Calu3 (cell line): ENCODE measurements at regions not wholly inside any gene's neighbourhood (a gene's known extent, or its start where the extent isn't known, plus 50 kb on each side); places are given as distances from the start of the nearest gene placed in this dataset.

Source experiments
- BruUV-seq: library from RNA; stranded (reverse); fragments of 400-500 nt; replicated peaks from 2 replicates; lab custom pipeline; 2021; lab: Mats Ljungman, UMichigan
- CTCF ChIA-PET: fragments of 300-600 bp; sonication (Branson Sonifier 250); formaldehyde crosslinking; loops from one replicate; lab custom pipeline; 2022; ENCODE audit warnings: antibody characterized with exemption; lab: Charles Lee
- DNase-seq: peaks from one replicate; pipeline ENCODE4 v3.0.0; 2022
- H3K27ac Mint-ChIP-seq: one replicate; pipeline ENCODE4 v1.8.0; 2022; ENCODE audit warnings: mixed read lengths; ENCODE audit not compliant: unreplicated experiment
- H3K27me3 Mint-ChIP-seq: one replicate; pipeline ENCODE4 v1.8.0; 2022; ENCODE audit warnings: mixed read lengths; ENCODE audit not compliant: unreplicated experiment
- H3K36me3 Mint-ChIP-seq: one replicate; pipeline ENCODE4 v1.8.0; 2022; ENCODE audit warnings: mild to moderate bottlenecking, moderate library complexity, mixed read lengths; ENCODE audit not compliant: insufficient read depth, unreplicated experiment
- H3K4me1 Mint-ChIP-seq: one replicate; pipeline ENCODE4 v1.8.0; 2022; ENCODE audit warnings: mild to moderate bottlenecking, low read depth, mixed read lengths; ENCODE audit not compliant: unreplicated experiment
- H3K4me3 Mint-ChIP-seq: one replicate; pipeline ENCODE4 v1.8.0; 2022; ENCODE audit warnings: mild to moderate bottlenecking, low read depth, moderate library complexity, mixed read lengths; ENCODE audit not compliant: unreplicated experiment
- H3K9me3 Mint-ChIP-seq: one replicate; pipeline ENCODE4 v1.8.0; 2022; ENCODE audit warnings: low read depth, mixed read lengths; ENCODE audit not compliant: unreplicated experiment
- intact Hi-C: fragments of 100-400 bp; cut with micrococcal nuclease; formaldehyde crosslinking; loops from one replicate; pipeline ENCODE4 v1.10.0; 2022; ENCODE audit not compliant: unreplicated experiment
- TF ChIP-seq, protein P1 (sequence below): fragments of 200-600 bp; IDR thresholded peaks from one replicate; pipeline ENCODE4 v1.8.0; 2022; ENCODE audit warnings: antibody characterized with exemption; ENCODE audit not compliant: unreplicated experiment

GRCh38 chr11:23283666-23284065 is 423.4 kb upstream of the CCDC179 start:
- Mint-ChIP-seq H3K36me3 (no peaks in the 10 kb centered on the region), H3K4me3 (no peak overlapping the region), H3K27ac (no peak overlapping the region), H3K4me1 (no peaks in the 10 kb centered on the region), H3K9me3 (no peaks in the 10 kb centered on the region), H3K27me3 (no peaks in the 10 kb centered on the region)
- CTCF ChIA-PET = no interaction called here
- BruUV-seq = no TSS peak
- intact Hi-C loops = no loop called here
- DNase-seq = no peak
- TF ChIP-seq, protein P1, sequence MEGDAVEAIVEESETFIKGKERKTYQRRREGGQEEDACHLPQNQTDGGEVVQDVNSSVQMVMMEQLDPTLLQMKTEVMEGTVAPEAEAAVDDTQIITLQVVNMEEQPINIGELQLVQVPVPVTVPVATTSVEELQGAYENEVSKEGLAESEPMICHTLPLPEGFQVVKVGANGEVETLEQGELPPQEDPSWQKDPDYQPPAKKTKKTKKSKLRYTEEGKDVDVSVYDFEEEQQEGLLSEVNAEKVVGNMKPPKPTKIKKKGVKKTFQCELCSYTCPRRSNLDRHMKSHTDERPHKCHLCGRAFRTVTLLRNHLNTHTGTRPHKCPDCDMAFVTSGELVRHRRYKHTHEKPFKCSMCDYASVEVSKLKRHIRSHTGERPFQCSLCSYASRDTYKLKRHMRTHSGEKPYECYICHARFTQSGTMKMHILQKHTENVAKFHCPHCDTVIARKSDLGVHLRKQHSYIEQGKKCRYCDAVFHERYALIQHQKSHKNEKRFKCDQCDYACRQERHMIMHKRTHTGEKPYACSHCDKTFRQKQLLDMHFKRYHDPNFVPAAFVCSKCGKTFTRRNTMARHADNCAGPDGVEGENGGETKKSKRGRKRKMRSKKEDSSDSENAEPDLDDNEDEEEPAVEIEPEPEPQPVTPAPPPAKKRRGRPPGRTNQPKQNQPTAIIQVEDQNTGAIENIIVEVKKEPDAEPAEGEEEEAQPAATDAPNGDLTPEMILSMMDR = no peak

GRCh38 chr11:23284631-23285030 is 424.4 kb upstream of the CCDC179 start:
- Mint-ChIP-seq H3K4me1 (no peaks in the 10 kb centered on the region), H3K27me3 (no peaks in the 10 kb centered on the region), H3K27ac (no peak overlapping the region), H3K36me3 (no peaks in the 10 kb centered on the region), H3K9me3 (no peaks in the 10 kb centered on the region), H3K4me3 (no peak overlapping the region)
- CTCF ChIA-PET = no interaction called here
- TF ChIP-seq, protein P1 = no peak
- DNase-seq = no peak
- no TSS peak for BruUV-seq
- intact Hi-C loops = no loop called here

- H3K4me3 Mint-ChIP-seq = no peak overlapping the region
- intact Hi-C loops = no loop called here
- no peaks in the 10 kb centered on the region for H3K4me1 Mint-ChIP-seq
- H3K9me3 Mint-ChIP-seq = no peaks in the 10 kb centered on the region
- no peak for DNase-seq
- CTCF ChIA-PET = no interaction called here
- no peaks in the 10 kb centered on the region for H3K27me3 Mint-ChIP-seq
- no peaks in the 10 kb centered on the region for H3K36me3 Mint-ChIP-seq
- TF ChIP-seq, protein P1 = no peak
- no TSS peak for BruUV-seq
- H3K27ac Mint-ChIP-seq = no peak overlapping the region
These were observed 427.9 kb upstream of the CCDC179 start for GRCh38 chr11:23288003-23288783.

GRCh38 chr11:23295241-23295640 is 435.0 kb upstream of the CCDC179 start:
- intact Hi-C loops = no loop called here
- no peak overlapping the region for H3K27ac Mint-ChIP-seq
- no peaks in the 10 kb centered on the region for H3K27me3 Mint-ChIP-seq
- no peak overlapping the region for H3K4me3 Mint-ChIP-seq
- DNase-seq = no peak
- peaks cover 2% of the 10 kb centered on the region for H3K9me3 Mint-ChIP-seq
- no TSS peak for BruUV-seq
- H3K36me3 Mint-ChIP-seq = no peaks in the 10 kb centered on the region
- no peaks in the 10 kb centered on the region for H3K4me1 Mint-ChIP-seq
- CTCF ChIA-PET = no interaction called here
- TF ChIP-seq, protein P1 = no peak
